Lower leg skin (tissue), 4 donors: ENCODE measurements at regions not wholly inside any gene's neighbourhood (a gene's known extent, or its start where the extent isn't known, plus 50 kb on each side); places are given as distances from the start of the nearest gene placed in this dataset.

ENCODE experiments used
- DNase-seq, 2 donors: peaks; one replicate each; pipeline ENCODE4 v3.0.0-alpha.2; 2019; ENCODE audit warnings: low spot score in 2 of 2
- H3K4me3 ChIP-seq: fragments of 200-600 bp; sonication (generic); 2 replicates; pipeline ENCODE4 v1.5.1; 2017; ENCODE audit warnings: mild to moderate bottlenecking, low read depth; ENCODE audit not compliant: poor library complexity, severe bottlenecking
- POLR2A ChIP-seq, 2 donors: fragments of 450-650 bp; IDR thresholded peaks; one replicate each; pipeline ENCODE4 v1.6.1; 2016 to 2017; ENCODE audit warnings: antibody characterized with exemption in 2 of 2, mild to moderate bottlenecking in 1 of 2, moderate library complexity in 1 of 2
- WGBS, 2 donors: methylation state at CpG; one replicate each; pipeline ENCODE4 v1.1.5; 2018; 5-methylcytosine and 5-hydroxymethylcytosine counted together
- intact Hi-C: fragments of 100-400 bp; cut with DNase I; formaldehyde crosslinking; loops from one replicate; pipeline ENCODE4 v1.15.0; 2023; ENCODE audit warnings: low total_unique reads
- TF ChIP-seq, protein P1 (sequence below), 3 donors: fragments of 450-650 bp; IDR thresholded peaks; one replicate each; pipeline ENCODE4 v1.5.1; 2016; ENCODE audit warnings: antibody characterized with exemption in 3 of 3, mild to moderate bottlenecking in 3 of 3, moderate library complexity in 2 of 3

DNA sequence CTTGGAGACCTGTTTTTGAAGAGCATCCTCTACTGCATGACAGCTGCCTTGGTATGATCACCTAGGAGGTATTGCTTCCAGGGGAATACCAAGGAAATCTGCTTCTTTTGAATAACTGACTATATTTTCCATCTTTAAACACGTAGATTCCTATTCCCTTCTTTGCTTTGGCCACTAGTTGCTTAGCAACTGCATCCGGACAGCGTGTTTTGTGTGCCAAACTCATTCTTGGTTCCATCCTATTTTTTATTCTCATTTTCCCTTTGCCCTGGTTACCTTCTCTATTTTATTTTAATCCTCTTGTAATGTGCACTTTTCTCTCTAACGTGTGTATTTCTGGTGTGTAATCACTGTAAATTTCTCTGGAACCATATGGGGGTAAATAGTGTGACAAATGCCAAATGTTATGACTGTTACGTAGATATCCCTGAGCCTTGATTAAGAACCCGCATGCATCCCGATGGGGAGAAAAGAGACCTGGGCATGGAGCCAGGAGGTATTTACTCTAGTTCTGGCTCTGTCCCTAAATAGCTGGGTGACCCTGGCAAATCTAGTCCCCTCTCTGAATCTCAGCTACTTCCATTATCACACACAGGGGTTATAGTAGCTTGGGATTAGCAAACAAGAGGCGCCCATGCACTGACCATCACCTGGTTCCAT, 241.7 kb downstream of the MIAT start:
- H3K4me3 ChIP-seq, result no peak overlapping the region
- no peak for DNase-seq
- no peak for TF ChIP-seq POLR2A (IDR thresholded peaks at IDR 0.05)
- TF ChIP-seq, protein P1, sequence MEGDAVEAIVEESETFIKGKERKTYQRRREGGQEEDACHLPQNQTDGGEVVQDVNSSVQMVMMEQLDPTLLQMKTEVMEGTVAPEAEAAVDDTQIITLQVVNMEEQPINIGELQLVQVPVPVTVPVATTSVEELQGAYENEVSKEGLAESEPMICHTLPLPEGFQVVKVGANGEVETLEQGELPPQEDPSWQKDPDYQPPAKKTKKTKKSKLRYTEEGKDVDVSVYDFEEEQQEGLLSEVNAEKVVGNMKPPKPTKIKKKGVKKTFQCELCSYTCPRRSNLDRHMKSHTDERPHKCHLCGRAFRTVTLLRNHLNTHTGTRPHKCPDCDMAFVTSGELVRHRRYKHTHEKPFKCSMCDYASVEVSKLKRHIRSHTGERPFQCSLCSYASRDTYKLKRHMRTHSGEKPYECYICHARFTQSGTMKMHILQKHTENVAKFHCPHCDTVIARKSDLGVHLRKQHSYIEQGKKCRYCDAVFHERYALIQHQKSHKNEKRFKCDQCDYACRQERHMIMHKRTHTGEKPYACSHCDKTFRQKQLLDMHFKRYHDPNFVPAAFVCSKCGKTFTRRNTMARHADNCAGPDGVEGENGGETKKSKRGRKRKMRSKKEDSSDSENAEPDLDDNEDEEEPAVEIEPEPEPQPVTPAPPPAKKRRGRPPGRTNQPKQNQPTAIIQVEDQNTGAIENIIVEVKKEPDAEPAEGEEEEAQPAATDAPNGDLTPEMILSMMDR (IDR thresholded peaks at IDR 0.05), result no peak
- intact Hi-C loops, result no loop called here
- 76 to 79% methylated on average over 8 of the region's 8 CpGs for WGBS, 2 donors

DNA sequence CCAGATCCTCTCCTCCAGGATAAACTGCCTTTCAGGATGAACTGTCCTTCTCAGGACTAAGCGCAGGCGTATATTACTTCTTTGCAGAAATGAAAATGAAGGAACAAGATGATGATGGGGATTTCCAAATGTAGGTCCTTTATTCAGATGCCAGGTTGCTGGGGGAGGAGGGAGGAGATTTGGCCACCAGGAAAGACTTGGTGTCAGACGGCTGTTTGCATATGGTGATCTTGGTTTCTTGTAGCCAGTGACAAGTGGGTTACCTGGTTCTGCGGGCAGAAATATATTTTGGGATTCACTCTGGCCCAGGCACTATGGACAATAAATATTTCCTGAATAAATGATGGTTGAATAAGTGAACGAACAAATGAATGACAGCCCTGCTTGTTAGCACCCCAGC, 243.4 kb downstream of the MIAT start:
- intact Hi-C loops, result no loop called here
- TF ChIP-seq POLR2A (IDR thresholded peaks at IDR 0.05), result no peak
- TF ChIP-seq, protein P1 (IDR thresholded peaks at IDR 0.05), result no peak
- DNase-seq, result no peak
- no peak overlapping the region for H3K4me3 ChIP-seq
- WGBS, 2 donors, result 73 to 79% methylated on average over 5 of the region's 5 CpGs

GRCh38 chr22:26901198-26901816, 243.9 kb downstream of the MIAT start:
- H3K4me3 ChIP-seq, result no peak overlapping the region
- DNase-seq, result no peak
- TF ChIP-seq, protein P1 (IDR thresholded peaks at IDR 0.05), result no peak
- TF ChIP-seq POLR2A (IDR thresholded peaks at IDR 0.05), result no peak
- intact Hi-C loops, result no loop called here
- 88 to 90% methylated on average over 20 of the region's 20 CpGs for WGBS, 2 donors

DNA sequence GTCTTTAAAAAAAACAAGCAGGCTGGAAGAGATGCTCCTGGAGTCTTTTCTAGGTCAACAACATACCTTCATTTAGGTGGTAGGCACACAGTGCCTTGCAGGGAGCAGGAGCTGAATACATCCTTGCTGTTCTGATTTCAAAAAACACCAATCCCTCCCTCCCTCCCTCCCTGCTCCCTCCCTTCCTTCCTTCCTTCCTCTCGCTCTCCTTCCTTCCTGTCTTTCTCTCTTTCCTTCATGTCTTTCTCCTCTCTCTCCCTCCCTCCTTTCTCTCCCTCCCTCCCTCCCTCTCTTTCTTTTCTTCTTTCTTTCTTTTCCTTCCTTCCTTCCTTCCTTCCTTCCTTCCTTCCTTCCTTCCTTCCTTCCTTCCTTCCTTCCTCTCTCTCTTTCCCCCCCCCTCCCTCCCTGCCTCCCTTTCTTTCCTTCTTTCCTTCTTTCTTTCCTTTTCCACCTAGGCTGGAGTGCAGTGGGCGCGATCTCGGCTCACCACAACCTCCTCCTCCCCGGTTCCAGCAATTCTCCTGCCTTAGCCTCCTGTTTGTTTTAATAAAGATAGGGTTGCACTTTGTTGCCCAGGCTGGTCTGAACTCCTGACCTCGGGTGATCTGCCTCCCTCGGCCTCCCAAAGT, 245.1 kb downstream of the MIAT start:
- H3K4me3 ChIP-seq, result no peak overlapping the region

GRCh38 chr22:26903030-26903856, 245.9 kb downstream of the MIAT start:
- H3K4me3 ChIP-seq, result no peak overlapping the region
- no peak for TF ChIP-seq POLR2A (IDR thresholded peaks at IDR 0.05)
- TF ChIP-seq, protein P1 (IDR thresholded peaks at IDR 0.05), result no peak
- 19 to 22% methylated on average over 35 to 36 of the region's 36 CpGs for WGBS, 2 donors
- DNase-seq, result no peak
- intact Hi-C loops, result no loop called here

More for the DNA sequence above, 245.1 kb downstream of the MIAT start:
- TF ChIP-seq, protein P1 (IDR thresholded peaks at IDR 0.05), result no peak
- TF ChIP-seq POLR2A (IDR thresholded peaks at IDR 0.05), result no peak
- intact Hi-C loops, result no loop called here
- 37 to 50% methylated on average over 7 of the region's 7 CpGs for WGBS, 2 donors
- DNase-seq, result no peak
